NCI-H2107 (cell line): ENCODE measurements at regions not wholly inside any gene's neighbourhood (a gene's known extent, or its start where the extent isn't known, plus 50 kb on each side); places are given as distances from the start of the nearest gene placed in this dataset.

Experiments used
- DNase-seq: peaks from one replicate; lab custom pipeline; 2025; lab: John Stamatoyannopoulos, UW

- no peak for DNase-seq
These were observed 55.5 kb upstream of the ST6GAL2 start for GRCh38 chr2:106941372-106941993.

GRCh38 chr2:106943468-106944200 is 57.7 kb upstream of the ST6GAL2 start:
- DNase-seq: no peak

DNA sequence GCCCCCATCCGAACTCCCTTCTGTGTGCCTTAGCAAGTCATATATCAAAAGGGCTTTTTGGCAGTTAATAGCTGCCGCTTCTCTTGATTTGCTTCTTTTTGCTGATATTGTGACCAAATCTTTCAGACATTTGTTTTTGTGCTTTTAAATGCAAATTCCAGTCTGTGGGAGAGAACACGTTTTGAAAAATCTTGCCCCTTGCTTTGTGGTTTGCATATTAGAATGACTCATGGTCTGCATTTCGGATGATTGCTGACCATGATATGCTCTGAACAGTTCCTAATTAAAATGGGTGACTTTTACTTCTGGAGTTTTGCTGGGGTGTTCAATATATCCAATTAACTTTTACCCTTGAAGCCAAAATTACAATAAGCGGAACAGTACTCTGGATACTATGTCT is 58.2 kb upstream of the ST6GAL2 start:
- DNase-seq: no peak

DNA sequence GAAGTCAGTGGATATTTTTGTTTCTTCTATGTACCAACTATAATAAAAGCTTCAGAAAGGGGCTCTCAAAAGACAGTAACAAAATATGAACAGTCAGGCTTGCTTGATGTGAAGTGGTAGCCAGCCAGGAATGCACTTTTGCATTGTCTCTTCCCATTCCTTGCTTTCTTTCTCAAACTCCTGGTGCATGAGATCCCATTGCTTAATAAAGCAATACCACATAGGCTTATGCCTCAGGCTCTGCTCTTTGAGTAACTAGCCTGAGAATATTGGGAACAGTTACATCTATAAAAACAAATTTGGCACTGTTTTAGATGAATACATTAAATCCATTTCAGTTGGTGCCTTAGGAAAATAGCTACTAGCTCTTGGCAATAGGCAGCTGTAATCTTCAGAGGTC is 62.6 kb upstream of the ST6GAL2 start:
- no peak for DNase-seq

- no peak for DNase-seq
These were observed 67.3 kb upstream of the ST6GAL2 start for GRCh38 chr2:106953236-106953635.

- no peak for DNase-seq
These were observed 67.8 kb upstream of the ST6GAL2 start for GRCh38 chr2:106953779-106954178.

- DNase-seq: no peak
These were observed 68.3 kb upstream of the ST6GAL2 start for GRCh38 chr2:106954304-106954703.

DNA sequence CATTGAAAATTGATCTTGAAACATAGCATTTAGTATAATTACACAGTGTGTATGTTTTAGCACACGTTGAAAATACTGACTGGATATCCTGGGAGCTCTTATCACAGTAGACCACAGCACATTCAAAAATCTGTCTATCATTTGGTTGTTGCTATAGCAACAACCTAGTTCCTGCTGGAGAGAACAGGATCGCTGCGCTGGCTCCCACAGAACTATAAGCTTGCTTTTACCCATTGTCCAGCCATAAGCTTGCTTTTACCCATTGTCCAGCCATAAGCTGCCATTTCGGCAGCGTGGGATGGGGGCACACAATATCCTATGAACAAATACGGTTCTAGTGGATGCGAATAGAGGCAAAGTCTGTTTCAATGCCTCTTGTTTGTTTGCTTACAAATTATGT is 70.4 kb upstream of the ST6GAL2 start:
- no peak for DNase-seq

DNA sequence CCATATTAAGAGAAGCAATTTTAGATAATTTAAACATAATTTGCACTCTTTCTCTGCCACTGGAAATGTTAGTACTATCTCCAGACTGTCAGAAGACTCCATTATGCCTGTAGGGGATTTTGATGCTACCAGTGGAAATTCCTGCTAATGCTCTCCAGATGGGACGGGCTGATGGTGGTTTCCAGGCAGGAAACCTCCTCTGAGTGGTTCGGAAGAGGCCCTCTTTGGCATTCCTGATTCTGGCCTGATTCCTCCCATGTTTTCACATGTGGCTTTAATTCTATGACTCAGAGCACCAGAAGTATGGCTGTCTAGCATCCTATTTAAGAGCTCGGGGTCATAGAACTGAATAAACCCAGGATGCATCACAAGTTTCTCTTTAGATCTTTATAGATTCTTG is 70.9 kb upstream of the ST6GAL2 start:
- no peak for DNase-seq

DNA sequence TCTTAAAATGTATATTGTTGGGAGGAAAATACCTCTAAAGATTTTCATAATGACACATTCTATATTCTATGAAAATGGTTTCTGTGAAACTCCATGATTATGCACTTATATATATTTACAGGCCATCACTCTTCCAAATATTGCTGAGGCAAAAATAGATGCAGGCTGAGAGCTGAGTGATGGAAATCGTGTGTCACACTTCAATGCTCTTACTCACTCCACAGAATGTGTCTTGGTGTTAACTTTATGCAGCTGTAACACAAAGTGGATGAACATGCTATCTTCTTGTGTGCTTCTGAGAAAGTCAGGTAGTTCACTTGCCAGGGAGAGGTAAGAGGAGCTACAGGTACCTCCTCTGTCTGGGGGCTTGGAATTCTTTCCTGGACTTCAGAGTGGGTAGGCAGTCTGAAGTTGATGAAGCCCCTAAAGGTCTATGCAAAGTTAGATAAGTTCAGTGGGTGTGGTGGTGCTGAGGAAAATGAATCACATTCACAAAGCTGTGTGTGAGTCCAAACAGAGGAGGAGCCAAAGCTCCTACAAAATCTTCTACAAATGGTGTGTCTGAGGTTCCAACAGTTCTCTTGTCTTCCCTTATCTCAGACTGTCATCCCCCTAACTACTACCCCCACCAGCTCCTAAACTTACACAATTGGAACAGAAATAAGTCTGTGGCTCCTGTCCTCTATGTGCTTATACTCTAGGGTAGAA is 74.2 kb upstream of the ST6GAL2 start:
- DNase-seq: no peak

- DNase-seq: no peak
These were observed 74.8 kb upstream of the ST6GAL2 start for GRCh38 chr2:106960683-106961161.

DNA sequence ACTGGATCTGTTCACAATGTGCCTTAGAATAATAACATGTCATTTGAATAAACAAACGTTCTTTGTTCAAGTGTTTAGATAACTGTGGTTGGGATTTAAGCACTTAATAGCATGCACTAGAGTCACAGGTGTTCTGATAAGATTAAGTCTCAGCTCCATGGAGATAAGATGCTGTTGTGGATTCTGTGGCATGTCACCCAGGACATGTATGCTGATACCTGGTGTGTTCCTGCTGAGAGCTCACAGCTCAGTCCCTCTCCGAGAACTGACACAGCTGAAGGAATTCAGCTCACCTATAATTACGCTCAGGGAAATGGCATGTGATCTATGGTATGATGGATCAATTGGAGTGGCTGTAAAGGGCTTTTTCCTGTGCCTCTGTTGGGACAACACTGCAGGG is 75.4 kb upstream of the ST6GAL2 start:
- no peak for DNase-seq

- no peak for DNase-seq
These were observed 77.2 kb upstream of the ST6GAL2 start for GRCh38 chr2:106963156-106963555.

GRCh38 chr2:106963893-106964292 is 77.9 kb upstream of the ST6GAL2 start:
- no peak for DNase-seq

GRCh38 chr2:106965611-106966010 is 79.6 kb upstream of the ST6GAL2 start:
- DNase-seq: no peak

- no peak for DNase-seq
These were observed 83.8 kb upstream of the ST6GAL2 start for GRCh38 chr2:106969777-106970176.

- DNase-seq: no peak
These were observed 84.7 kb upstream of the ST6GAL2 start for GRCh38 chr2:106970471-106971261.

GRCh38 chr2:106972782-106973181 is 86.8 kb upstream of the ST6GAL2 start:
- no peak for DNase-seq

- no peak for DNase-seq
These were observed 88.9 kb upstream of the ST6GAL2 start for GRCh38 chr2:106974891-106975290.

- no peak for DNase-seq
These were observed 89.7 kb upstream of the ST6GAL2 start for GRCh38 chr2:106975641-106976040.

- no peak for DNase-seq
These were observed 90.6 kb upstream of the ST6GAL2 start for GRCh38 chr2:106976548-106976947.

GRCh38 chr2:106977717-106978116 is 91.8 kb upstream of the ST6GAL2 start:
- DNase-seq: no peak
